ENCODE measurements at regions not wholly inside any gene's neighbourhood (a gene's known extent, or its start where the extent isn't known, plus 50 kb on each side); places are given as distances from the start of the nearest gene placed in this dataset.

DNA sequence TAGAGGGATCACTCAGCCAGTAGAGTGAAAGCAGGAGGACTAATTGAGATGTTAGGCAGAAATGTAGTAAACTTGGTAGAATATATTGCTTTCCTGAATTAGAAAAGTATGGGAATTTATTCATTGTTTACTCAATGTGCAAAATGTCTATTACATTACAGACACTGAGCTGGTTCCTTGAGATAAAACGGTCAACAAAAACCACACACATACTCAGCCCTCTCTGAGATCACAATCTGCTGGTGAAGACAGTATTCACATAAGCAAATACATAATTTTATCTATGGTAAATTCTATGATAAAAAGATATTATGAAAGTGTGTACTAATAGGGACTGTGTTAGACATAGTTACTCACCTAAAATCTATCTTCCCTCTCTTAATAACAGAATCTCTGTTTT, 833.5 kb downstream of the KCNA4 start:
- TF ChIP-seq, protein P1, sequence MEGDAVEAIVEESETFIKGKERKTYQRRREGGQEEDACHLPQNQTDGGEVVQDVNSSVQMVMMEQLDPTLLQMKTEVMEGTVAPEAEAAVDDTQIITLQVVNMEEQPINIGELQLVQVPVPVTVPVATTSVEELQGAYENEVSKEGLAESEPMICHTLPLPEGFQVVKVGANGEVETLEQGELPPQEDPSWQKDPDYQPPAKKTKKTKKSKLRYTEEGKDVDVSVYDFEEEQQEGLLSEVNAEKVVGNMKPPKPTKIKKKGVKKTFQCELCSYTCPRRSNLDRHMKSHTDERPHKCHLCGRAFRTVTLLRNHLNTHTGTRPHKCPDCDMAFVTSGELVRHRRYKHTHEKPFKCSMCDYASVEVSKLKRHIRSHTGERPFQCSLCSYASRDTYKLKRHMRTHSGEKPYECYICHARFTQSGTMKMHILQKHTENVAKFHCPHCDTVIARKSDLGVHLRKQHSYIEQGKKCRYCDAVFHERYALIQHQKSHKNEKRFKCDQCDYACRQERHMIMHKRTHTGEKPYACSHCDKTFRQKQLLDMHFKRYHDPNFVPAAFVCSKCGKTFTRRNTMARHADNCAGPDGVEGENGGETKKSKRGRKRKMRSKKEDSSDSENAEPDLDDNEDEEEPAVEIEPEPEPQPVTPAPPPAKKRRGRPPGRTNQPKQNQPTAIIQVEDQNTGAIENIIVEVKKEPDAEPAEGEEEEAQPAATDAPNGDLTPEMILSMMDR (tag by site-specific recombination; IDR thresholded peaks at IDR 0.05), result no peak
- TF ChIP-seq ZBTB17 (tag by site-specific recombination; IDR thresholded peaks at IDR 0.05), result no peak
- no peak for TF ChIP-seq ZNF266 (tag by site-specific recombination; IDR thresholded peaks at IDR 0.05; ENCODE audit: low read depth)
- no peak for TF ChIP-seq ZNF24 (tag by site-specific recombination; IDR thresholded peaks at IDR 0.05)
